ENCODE measurements at regions not wholly inside any gene's neighbourhood (a gene's known extent, or its start where the extent isn't known, plus 50 kb on each side); places are given as distances from the start of the nearest gene placed in this dataset.

GRCh38 chr13:82925114-82925513 is 957.2 kb downstream of the SLITRK1 start:
- TF ChIP-seq POLR2A (IDR thresholded peaks at IDR 0.05) (no peak), CTCF (IDR thresholded peaks at IDR 0.05) (no peak)
